SK-N-SH treated with all-trans-retinoic acid at 6 μM for 48 hours (cell line): ENCODE measurements at regions not wholly inside any gene's neighbourhood (a gene's known extent, or its start where the extent isn't known, plus 50 kb on each side); places are given as distances from the start of the nearest gene placed in this dataset.

Source experiments
- ATAC-seq: fragments of 200-7000 bp; cut with Tn5 transposase; 3 replicates; pipeline ENCODE4 v1.9.1; 2020; ENCODE audit warnings: mild to moderate bottlenecking, moderate library complexity
- ARNTL ChIP-seq: fragments of 450-650 bp; formaldehyde crosslinking; IDR thresholded peaks from 2 replicates; pipeline ENCODE4 v1.5.0; 2020; ENCODE audit warnings: low read depth, mild to moderate bottlenecking, moderate library complexity, borderline replicate concordance
- BACH2 ChIP-seq: fragments of 250-450 bp; sonication (Bioruptor Pico); IDR thresholded peaks from 2 replicates; pipeline ENCODE4 v1.9.0; 2021; ENCODE audit warnings: mild to moderate bottlenecking, borderline replicate concordance
- CSDC2 ChIP-seq: fragments of 250-450 bp; sonication (Bioruptor Pico); IDR thresholded peaks from 2 replicates; pipeline ENCODE4 v1.5.0; 2020; ENCODE audit warnings: mild to moderate bottlenecking, moderate library complexity
- ESRRG ChIP-seq: fragments of 250-450 bp; sonication (Bioruptor Pico); IDR thresholded peaks from 2 replicates; pipeline ENCODE4 v1.6.1; 2021; ENCODE audit warnings: mild to moderate bottlenecking
- GLIS3 ChIP-seq: fragments of 250-450 bp; sonication (Bioruptor Pico); IDR thresholded peaks from 2 replicates; pipeline ENCODE4 v1.5.0; 2020; ENCODE audit warnings: mild to moderate bottlenecking, moderate library complexity
- ISL1 ChIP-seq: fragments of 250-450 bp; sonication (Bioruptor Pico); IDR thresholded peaks from 2 replicates; pipeline ENCODE4 v2.1.2; 2022; ENCODE audit warnings: mild to moderate bottlenecking, moderate library complexity
- OSR1 ChIP-seq: fragments of 250-450 bp; sonication (Bioruptor Pico); IDR thresholded peaks from 2 replicates; pipeline ENCODE4 v1.8.0; 2022; ENCODE audit warnings: moderate library complexity, mild to moderate bottlenecking, inconsistent platforms
- PPARA ChIP-seq: fragments of 250-450 bp; sonication (Bioruptor Pico); IDR thresholded peaks from 2 replicates; pipeline ENCODE4 v1.5.0; 2020; ENCODE audit warnings: mild to moderate bottlenecking, borderline replicate concordance
- RARB ChIP-seq: fragments of 250-450 bp; sonication (Bioruptor Pico); IDR thresholded peaks from 2 replicates; pipeline ENCODE4 v1.8.0; 2021; ENCODE audit warnings: mild to moderate bottlenecking, moderate library complexity
- SNAI2 ChIP-seq: fragments of 250-450 bp; sonication (Bioruptor Pico); IDR thresholded peaks from 2 replicates; pipeline ENCODE4 v1.5.0; 2020; ENCODE audit warnings: mild to moderate bottlenecking, moderate library complexity
- TCF4 ChIP-seq: fragments of 250-450 bp; sonication (Bioruptor Pico); IDR thresholded peaks from 2 replicates; pipeline ENCODE4 v1.8.0; 2021; ENCODE audit warnings: mild to moderate bottlenecking, moderate library complexity, borderline replicate concordance
- TOX ChIP-seq: fragments of 250-450 bp; sonication (Bioruptor Pico); IDR thresholded peaks from 2 replicates; pipeline ENCODE4 v1.8.0; 2021; ENCODE audit warnings: mild to moderate bottlenecking, moderate library complexity, borderline replicate concordance
- ZC3H10 ChIP-seq: fragments of 250-450 bp; sonication (Bioruptor Pico); IDR thresholded peaks from 2 replicates; pipeline ENCODE4 v1.5.1; 2021; ENCODE audit warnings: mild to moderate bottlenecking, moderate library complexity
- ZFP3 ChIP-seq: fragments of 250-450 bp; sonication (Bioruptor Pico); IDR thresholded peaks from 2 replicates; pipeline ENCODE4 v1.5.0; 2020; ENCODE audit warnings: mild to moderate bottlenecking, moderate library complexity
- ZFP30 ChIP-seq: fragments of 450-650 bp; formaldehyde crosslinking; IDR thresholded peaks from 2 replicates; pipeline ENCODE4 v1.5.0; 2022; ENCODE audit warnings: mild to moderate bottlenecking, moderate library complexity
- ZNF565 ChIP-seq: fragments of 450-650 bp; formaldehyde crosslinking; conservative IDR thresholded peaks from 2 replicates; pipeline ENCODE4 v1.5.0; 2020; ENCODE audit warnings: low read depth, mild to moderate bottlenecking, moderate library complexity
- ZNF70 ChIP-seq: fragments of 450-650 bp; formaldehyde crosslinking; IDR thresholded peaks from 2 replicates; pipeline ENCODE4 v1.5.0; 2020; ENCODE audit warnings: mild to moderate bottlenecking, moderate library complexity
- ZNF8 ChIP-seq: fragments of 450-650 bp; formaldehyde crosslinking; IDR thresholded peaks from 2 replicates; pipeline ENCODE4 v1.5.0; 2020; ENCODE audit warnings: mild to moderate bottlenecking, moderate library complexity
- TF ChIP-seq, protein P1 (sequence below): fragments of 250-450 bp; sonication (Bioruptor Pico); IDR thresholded peaks from 2 replicates; pipeline ENCODE4 v1.5.1; 2020; ENCODE audit warnings: low read depth, mild to moderate bottlenecking, moderate library complexity
- TF ChIP-seq, protein P2 (sequence below): fragments of 250-450 bp; sonication (Bioruptor Pico); IDR thresholded peaks from 2 replicates; pipeline ENCODE4 v1.8.0; 2020; ENCODE audit warnings: mild to moderate bottlenecking, moderate library complexity, borderline replicate concordance
- TF ChIP-seq, protein P3 (sequence below): fragments of 250-450 bp; sonication (Bioruptor Pico); IDR thresholded peaks from 2 replicates; pipeline ENCODE4 v1.8.0; 2021; ENCODE audit warnings: low read depth, mild to moderate bottlenecking, moderate library complexity, borderline replicate concordance
- TF ChIP-seq, protein P4 (sequence below): fragments of 250-450 bp; sonication (Bioruptor Pico); IDR thresholded peaks from 2 replicates; pipeline ENCODE4 v1.5.1; 2021; ENCODE audit warnings: mild to moderate bottlenecking, moderate library complexity
- TF ChIP-seq, protein P5 (sequence below): fragments of 250-450 bp; sonication (Bioruptor Pico); IDR thresholded peaks from 2 replicates; pipeline ENCODE4 v1.5.0; 2020; ENCODE audit warnings: mild to moderate bottlenecking, moderate library complexity

DNA sequence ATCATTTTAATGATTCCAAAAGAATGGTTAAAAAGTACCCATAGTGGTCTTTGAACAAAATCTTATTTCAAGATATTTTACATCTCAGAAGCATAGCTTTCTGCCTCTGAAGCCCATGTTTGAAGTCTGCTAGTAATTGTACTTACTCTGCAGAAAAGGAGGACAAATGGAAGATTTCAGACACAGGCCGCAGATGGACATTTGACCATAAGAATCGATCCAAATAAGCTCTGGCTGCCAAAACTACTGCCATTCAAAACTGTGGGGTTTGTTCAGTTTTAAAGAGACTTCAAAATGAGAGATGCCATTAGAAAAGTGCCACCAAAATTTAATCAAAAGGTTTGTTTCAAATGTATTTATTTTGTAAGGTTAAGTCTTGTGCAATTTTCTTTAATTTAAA, 306.7 kb downstream of the DTWD2 start:
- no peak for ATAC-seq
- TF ChIP-seq ZNF565 (no peak), SNAI2 (CRISPR knock-in tag) (no peak), ZFP3 (CRISPR knock-in tag) (no peak), ARNTL (no peak), GLIS3 (no peak), OSR1 (CRISPR knock-in tag) (no peak), ZNF70 (CRISPR knock-in tag) (no peak), ISL1 (no peak), RARB (CRISPR knock-in tag) (no peak), ZFP30 (CRISPR knock-in tag) (no peak), CSDC2 (no peak), BACH2 (no peak), TCF4 (CRISPR knock-in tag) (no peak), ZNF8 (CRISPR knock-in tag) (no peak), TOX (no peak)
- TF ChIP-seq, protein P1, sequence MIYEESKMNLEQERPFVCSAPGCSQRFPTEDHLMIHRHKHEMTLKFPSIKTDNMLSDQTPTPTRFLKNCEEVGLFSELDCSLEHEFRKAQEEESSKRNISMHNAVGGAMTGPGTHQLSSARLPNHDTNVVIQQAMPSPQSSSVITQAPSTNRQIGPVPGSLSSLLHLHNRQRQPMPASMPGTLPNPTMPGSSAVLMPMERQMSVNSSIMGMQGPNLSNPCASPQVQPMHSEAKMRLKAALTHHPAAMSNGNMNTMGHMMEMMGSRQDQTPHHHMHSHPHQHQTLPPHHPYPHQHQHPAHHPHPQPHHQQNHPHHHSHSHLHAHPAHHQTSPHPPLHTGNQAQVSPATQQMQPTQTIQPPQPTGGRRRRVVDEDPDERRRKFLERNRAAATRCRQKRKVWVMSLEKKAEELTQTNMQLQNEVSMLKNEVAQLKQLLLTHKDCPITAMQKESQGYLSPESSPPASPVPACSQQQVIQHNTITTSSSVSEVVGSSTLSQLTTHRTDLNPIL (CRISPR knock-in tag) = no peak
- TF ChIP-seq, protein P2, sequence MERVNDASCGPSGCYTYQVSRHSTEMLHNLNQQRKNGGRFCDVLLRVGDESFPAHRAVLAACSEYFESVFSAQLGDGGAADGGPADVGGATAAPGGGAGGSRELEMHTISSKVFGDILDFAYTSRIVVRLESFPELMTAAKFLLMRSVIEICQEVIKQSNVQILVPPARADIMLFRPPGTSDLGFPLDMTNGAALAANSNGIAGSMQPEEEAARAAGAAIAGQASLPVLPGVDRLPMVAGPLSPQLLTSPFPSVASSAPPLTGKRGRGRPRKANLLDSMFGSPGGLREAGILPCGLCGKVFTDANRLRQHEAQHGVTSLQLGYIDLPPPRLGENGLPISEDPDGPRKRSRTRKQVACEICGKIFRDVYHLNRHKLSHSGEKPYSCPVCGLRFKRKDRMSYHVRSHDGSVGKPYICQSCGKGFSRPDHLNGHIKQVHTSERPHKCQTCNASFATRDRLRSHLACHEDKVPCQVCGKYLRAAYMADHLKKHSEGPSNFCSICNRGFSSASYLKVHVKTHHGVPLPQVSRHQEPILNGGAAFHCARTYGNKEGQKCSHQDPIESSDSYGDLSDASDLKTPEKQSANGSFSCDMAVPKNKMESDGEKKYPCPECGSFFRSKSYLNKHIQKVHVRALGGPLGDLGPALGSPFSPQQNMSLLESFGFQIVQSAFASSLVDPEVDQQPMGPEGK (CRISPR knock-in tag) = no peak
- TF ChIP-seq, protein P3, sequence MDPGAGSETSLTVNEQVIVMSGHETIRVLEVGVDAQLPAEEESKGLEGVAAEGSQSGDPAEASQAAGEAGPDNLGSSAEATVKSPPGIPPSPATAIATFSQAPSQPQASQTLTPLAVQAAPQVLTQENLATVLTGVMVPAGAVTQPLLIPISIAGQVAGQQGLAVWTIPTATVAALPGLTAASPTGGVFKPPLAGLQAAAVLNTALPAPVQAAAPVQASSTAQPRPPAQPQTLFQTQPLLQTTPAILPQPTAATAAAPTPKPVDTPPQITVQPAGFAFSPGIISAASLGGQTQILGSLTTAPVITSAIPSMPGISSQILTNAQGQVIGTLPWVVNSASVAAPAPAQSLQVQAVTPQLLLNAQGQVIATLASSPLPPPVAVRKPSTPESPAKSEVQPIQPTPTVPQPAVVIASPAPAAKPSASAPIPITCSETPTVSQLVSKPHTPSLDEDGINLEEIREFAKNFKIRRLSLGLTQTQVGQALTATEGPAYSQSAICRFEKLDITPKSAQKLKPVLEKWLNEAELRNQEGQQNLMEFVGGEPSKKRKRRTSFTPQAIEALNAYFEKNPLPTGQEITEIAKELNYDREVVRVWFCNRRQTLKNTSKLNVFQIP (CRISPR knock-in tag) = no peak

DNA sequence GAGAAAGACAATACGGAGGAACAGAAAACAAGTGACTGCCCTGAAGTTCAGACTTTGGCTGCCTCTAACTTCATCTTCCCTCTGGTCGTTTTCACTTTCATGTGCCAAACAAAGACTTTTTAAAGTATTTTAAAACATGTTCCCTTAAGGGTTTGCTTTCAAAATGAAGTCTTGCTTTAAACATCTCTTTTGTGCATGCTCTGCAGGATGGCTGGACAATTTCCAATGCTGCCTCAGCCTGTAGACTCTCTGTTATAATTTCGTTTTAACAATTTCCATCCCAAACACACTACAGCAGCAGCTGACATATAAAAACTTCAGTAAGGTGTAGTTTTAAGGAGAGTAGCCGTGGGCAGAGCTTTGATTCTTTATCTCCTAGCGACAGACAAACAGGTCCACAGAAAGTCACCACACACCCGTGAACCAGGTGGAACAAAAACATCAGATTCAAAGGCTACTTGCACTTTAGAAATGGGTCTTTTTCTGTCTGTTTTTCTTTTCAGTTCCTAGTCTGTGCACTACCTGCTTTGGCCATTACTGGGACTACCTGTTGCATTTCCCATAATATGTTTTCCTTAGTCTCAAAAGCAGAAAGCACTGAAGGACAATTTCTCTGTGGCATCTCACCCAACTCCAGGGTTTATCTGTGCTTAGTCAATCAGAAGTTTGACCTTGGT, 308.9 kb downstream of the DTWD2 start:
- no peak for ATAC-seq
- TF ChIP-seq ZC3H10 (CRISPR knock-in tag) (no peak), ESRRG (CRISPR knock-in tag) (no peak), PPARA (CRISPR knock-in tag) (no peak), OSR1 (CRISPR knock-in tag) (no peak), ZFP30 (CRISPR knock-in tag) (no peak), RARB (CRISPR knock-in tag) (no peak), ZFP3 (CRISPR knock-in tag) (no peak), ISL1 (no peak), TCF4 (CRISPR knock-in tag) (no peak), TOX (no peak), ZNF70 (CRISPR knock-in tag) (no peak)
- TF ChIP-seq, protein P4, sequence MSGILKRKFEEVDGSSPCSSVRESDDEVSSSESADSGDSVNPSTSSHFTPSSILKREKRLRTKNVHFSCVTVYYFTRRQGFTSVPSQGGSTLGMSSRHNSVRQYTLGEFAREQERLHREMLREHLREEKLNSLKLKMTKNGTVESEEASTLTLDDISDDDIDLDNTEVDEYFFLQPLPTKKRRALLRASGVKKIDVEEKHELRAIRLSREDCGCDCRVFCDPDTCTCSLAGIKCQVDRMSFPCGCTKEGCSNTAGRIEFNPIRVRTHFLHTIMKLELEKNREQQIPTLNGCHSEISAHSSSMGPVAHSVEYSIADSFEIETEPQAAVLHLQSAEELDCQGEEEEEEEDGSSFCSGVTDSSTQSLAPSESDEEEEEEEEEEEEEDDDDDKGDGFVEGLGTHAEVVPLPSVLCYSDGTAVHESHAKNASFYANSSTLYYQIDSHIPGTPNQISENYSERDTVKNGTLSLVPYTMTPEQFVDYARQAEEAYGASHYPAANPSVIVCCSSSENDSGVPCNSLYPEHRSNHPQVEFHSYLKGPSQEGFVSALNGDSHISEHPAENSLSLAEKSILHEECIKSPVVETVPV (CRISPR knock-in tag) = no peak
- TF ChIP-seq, protein P5, sequence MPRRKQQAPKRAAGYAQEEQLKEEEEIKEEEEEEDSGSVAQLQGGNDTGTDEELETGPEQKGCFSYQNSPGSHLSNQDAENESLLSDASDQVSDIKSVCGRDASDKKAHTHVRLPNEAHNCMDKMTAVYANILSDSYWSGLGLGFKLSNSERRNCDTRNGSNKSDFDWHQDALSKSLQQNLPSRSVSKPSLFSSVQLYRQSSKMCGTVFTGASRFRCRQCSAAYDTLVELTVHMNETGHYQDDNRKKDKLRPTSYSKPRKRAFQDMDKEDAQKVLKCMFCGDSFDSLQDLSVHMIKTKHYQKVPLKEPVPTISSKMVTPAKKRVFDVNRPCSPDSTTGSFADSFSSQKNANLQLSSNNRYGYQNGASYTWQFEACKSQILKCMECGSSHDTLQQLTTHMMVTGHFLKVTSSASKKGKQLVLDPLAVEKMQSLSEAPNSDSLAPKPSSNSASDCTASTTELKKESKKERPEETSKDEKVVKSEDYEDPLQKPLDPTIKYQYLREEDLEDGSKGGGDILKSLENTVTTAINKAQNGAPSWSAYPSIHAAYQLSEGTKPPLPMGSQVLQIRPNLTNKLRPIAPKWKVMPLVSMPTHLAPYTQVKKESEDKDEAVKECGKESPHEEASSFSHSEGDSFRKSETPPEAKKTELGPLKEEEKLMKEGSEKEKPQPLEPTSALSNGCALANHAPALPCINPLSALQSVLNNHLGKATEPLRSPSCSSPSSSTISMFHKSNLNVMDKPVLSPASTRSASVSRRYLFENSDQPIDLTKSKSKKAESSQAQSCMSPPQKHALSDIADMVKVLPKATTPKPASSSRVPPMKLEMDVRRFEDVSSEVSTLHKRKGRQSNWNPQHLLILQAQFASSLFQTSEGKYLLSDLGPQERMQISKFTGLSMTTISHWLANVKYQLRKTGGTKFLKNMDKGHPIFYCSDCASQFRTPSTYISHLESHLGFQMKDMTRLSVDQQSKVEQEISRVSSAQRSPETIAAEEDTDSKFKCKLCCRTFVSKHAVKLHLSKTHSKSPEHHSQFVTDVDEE (CRISPR knock-in tag) = no peak

DNA sequence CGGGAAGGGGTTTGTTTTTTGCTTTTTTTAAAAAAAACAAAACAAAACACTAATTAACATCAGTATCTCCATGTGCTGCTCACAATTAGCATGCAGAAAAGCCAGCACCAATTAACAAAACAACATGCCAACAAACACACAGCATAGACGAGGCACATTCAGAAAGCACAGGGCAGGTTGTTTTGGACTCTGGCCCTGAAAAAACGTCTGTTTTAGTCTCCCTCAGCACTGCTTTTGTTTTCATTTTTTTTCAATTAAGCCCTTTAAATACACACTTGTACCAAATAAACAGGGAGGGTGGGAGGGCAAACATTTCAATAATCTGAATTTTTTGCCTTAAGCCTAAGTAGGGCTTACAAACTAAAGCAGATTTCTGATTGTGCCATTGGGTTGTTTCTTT, 309.6 kb downstream of the DTWD2 start:
- no peak for ATAC-seq
- no peak for TF ChIP-seq ZFP3 (CRISPR knock-in tag)
- no peak for TF ChIP-seq ARNTL
- TF ChIP-seq, protein P1 (CRISPR knock-in tag) = no peak
- TF ChIP-seq PPARA (CRISPR knock-in tag) = no peak
- no peak for TF ChIP-seq ZNF70 (CRISPR knock-in tag)
- TF ChIP-seq CSDC2 = no peak
- no peak for TF ChIP-seq ZNF8 (CRISPR knock-in tag)
- TF ChIP-seq ZFP30 (CRISPR knock-in tag) = no peak
- TF ChIP-seq ZNF565 = no peak
- no peak for TF ChIP-seq SNAI2 (CRISPR knock-in tag)
- TF ChIP-seq BACH2 = no peak
- TF ChIP-seq, protein P2 (CRISPR knock-in tag) = no peak
- TF ChIP-seq GLIS3 = no peak
- TF ChIP-seq TCF4 (CRISPR knock-in tag) = no peak
- TF ChIP-seq OSR1 (CRISPR knock-in tag) = no peak
- TF ChIP-seq ESRRG (CRISPR knock-in tag) = no peak
